ENCODE measurements at regions not wholly inside any gene's neighbourhood (a gene's known extent, or its start where the extent isn't known, plus 50 kb on each side); places are given as distances from the start of the nearest gene placed in this dataset.

GRCh38 chr1:5610432-5610831 lies 381.8 kb downstream of the NPHP4 start:
- Histone ChIP-seq H3K4me1 (ENCODE audit: control insufficient read depth in 4 of 4, insufficient read depth in 4 of 4, low read length in 3 of 4) (no peaks in the 10 kb centered on the region), H3K4me3 (ENCODE audit: low read depth in 1 of 3, low read length in 3 of 3) (no peak overlapping the region), H3K27ac (ENCODE audit: low read depth in 1 of 2, low read length in 2 of 2) (no peak overlapping the region), H3K36me3 (ENCODE audit: control insufficient read depth in 4 of 4, insufficient read depth in 3 of 4, low read depth in 1 of 4, low read length in 3 of 4) (no peaks in the 10 kb centered on the region), H3K9ac (ENCODE audit: low read depth in 1 of 2, low read length in 2 of 2) (no peak overlapping the region), H3K9me3 (ENCODE audit: control insufficient read depth in 4 of 4, low read length in 3 of 4) (peaks cover 0 to 6% (median under 1%) of the 10 kb centered on the region in 4 donors), H3K27me3 (ENCODE audit: control insufficient read depth in 4 of 4, insufficient read depth in 4 of 4, low read length in 3 of 4) (peaks cover 0 to 8% (median 3%) of the 10 kb centered on the region in 4 donors)
- TF ChIP-seq FOXA1 (IDR thresholded peaks at IDR 0.05) (no peak), FOXA2 (IDR thresholded peaks at IDR 0.05) (no peak), EGR1 (IDR thresholded peaks at IDR 0.05; ENCODE audit: low read depth in 2 of 2) (no peak), REST (IDR thresholded peaks at IDR 0.05) (no peak), HNF4G (IDR thresholded peaks at IDR 0.05) (no peak), RXRA (IDR thresholded peaks at IDR 0.05) (no peak), CTCF (IDR thresholded peaks at IDR 0.05; ENCODE audit: low read depth, low read length, missing input control) (no peak), JUND (IDR thresholded peaks at IDR 0.05) (no peak), NR2F2 (IDR thresholded peaks at IDR 0.05) (no peak), SP1 (IDR thresholded peaks at IDR 0.05) (no peak), RAD21 (IDR thresholded peaks at IDR 0.05) (no peak), TAF1 (conservative IDR thresholded peaks at IDR 0.05) (no peak), HNF4A (conservative IDR thresholded peaks at IDR 0.05) (no peak), YY1 (IDR thresholded peaks at IDR 0.05) (no peak), GABPA (IDR thresholded peaks at IDR 0.05 in 1 of 2, conservative IDR thresholded peaks at IDR 0.05 in 1 of 2) (no peak)
- TF ChIP-seq, protein P1, sequence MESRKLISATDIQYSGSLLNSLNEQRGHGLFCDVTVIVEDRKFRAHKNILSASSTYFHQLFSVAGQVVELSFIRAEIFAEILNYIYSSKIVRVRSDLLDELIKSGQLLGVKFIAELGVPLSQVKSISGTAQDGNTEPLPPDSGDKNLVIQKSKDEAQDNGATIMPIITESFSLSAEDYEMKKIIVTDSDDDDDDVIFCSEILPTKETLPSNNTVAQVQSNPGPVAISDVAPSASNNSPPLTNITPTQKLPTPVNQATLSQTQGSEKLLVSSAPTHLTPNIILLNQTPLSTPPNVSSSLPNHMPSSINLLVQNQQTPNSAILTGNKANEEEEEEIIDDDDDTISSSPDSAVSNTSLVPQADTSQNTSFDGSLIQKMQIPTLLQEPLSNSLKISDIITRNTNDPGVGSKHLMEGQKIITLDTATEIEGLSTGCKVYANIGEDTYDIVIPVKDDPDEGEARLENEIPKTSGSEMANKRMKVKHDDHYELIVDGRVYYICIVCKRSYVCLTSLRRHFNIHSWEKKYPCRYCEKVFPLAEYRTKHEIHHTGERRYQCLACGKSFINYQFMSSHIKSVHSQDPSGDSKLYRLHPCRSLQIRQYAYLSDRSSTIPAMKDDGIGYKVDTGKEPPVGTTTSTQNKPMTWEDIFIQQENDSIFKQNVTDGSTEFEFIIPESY (IDR thresholded peaks at IDR 0.05), result no peak
- TF ChIP-seq, protein P2, sequence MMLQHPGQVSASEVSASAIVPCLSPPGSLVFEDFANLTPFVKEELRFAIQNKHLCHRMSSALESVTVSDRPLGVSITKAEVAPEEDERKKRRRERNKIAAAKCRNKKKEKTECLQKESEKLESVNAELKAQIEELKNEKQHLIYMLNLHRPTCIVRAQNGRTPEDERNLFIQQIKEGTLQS (IDR thresholded peaks at IDR 0.05), result no peak
- TF ChIP-seq, protein P3, sequence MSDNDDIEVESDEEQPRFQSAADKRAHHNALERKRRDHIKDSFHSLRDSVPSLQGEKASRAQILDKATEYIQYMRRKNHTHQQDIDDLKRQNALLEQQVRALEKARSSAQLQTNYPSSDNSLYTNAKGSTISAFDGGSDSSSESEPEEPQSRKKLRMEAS (IDR thresholded peaks at IDR 0.05), result no peak
- WGBS, result 74% methylated on average over 1 of the region's 1 CpG
- no peak for DNase-seq (ENCODE audit: low spot score)
